Right cardiac atrium (tissue), 5 donors: ENCODE measurements at regions not wholly inside any gene's neighbourhood (a gene's known extent, or its start where the extent isn't known, plus 50 kb on each side); places are given as distances from the start of the nearest gene placed in this dataset.

Experiments used
- ATAC-seq, 2 donors: fragments of 200-7000 bp; cut with Tn5 transposase; one replicate each; pipeline versions ENCODE4 v1.8.0 to v1.9.1; 2020; ENCODE audit warnings: moderate library complexity in 2 of 2, mild to moderate bottlenecking in 1 of 2
- DNase-seq, 3 donors: peaks; one replicate each; pipeline ENCODE4 v3.0.0-alpha.2; 2020
- H3K27ac ChIP-seq: one replicate; pipeline ENCODE4 v1.5.1; 2013; ENCODE audit warnings: mild to moderate bottlenecking, low read length, control low read depth, moderate library complexity
- H3K27me3 ChIP-seq: one replicate; pipeline ENCODE4 v1.6.1; 2013; ENCODE audit not compliant: control insufficient read depth, insufficient read depth
- H3K4me1 ChIP-seq: one replicate; pipeline ENCODE4 v1.6.1; 2013; ENCODE audit warnings: low read length; ENCODE audit not compliant: control insufficient read depth, insufficient read depth
- H3K4me3 ChIP-seq: one replicate; pipeline ENCODE4 v1.5.1; 2013; ENCODE audit warnings: low read length, control low read depth
- H3K9me3 ChIP-seq: one replicate; pipeline ENCODE4 v1.6.1; 2013; ENCODE audit warnings: low read length; ENCODE audit not compliant: control insufficient read depth
- WGBS: extraction: QIAGEN DNeasy Blood & Tissue Kit; methylation state at CpG from one replicate; pipeline ENCODE4 v1.1.7; 2013; 5-methylcytosine and 5-hydroxymethylcytosine counted together
- intact Hi-C, 4 donors: fragments of 100-400 bp; cut with DNase I; formaldehyde crosslinking; loops; one replicate each; pipeline versions ENCODE4 v1.11.0 to v1.14.0; 2022 to 2023
- donor health status: healthy with polysubstance abuse.
- donor health status: DM: no; HTN: yes; CAD: no.
- donor health status: DM: no; HTN: no; CAD: no.
- donor health status: DM: no; HTN: yes; CAD: no; lungs with severe emphysema.
- donor health status: DM: yes; HTN: yes; CAD: no.

GRCh38 chr7:136530831-136531230, 337.6 kb upstream of the CHRM2 start:
- no peak for ATAC-seq
- H3K27ac ChIP-seq, result no peak overlapping the region

GRCh38 chr7:136528329-136528728, 340.1 kb upstream of the CHRM2 start:
- H3K4me3 ChIP-seq, result no peak overlapping the region
- ATAC-seq (no peak), DNase-seq (no peak)
- H3K4me1 ChIP-seq, result no peaks in the 10 kb centered on the region
- intact Hi-C loops, result no loop called here
- 57% methylated on average over 2 of the region's 2 CpGs for WGBS
- no peaks in the 10 kb centered on the region for H3K9me3 ChIP-seq
- no peaks in the 10 kb centered on the region for H3K27me3 ChIP-seq
- H3K27ac ChIP-seq, result no peak overlapping the region

More at GRCh38 chr7:136530831-136531230, 337.6 kb upstream of the CHRM2 start:
- H3K9me3 ChIP-seq, result no peaks in the 10 kb centered on the region
- no peak for DNase-seq
- intact Hi-C loops, result no loop called here
- no peaks in the 10 kb centered on the region for H3K4me1 ChIP-seq
- H3K27me3 ChIP-seq, result no peaks in the 10 kb centered on the region
- no peak overlapping the region for H3K4me3 ChIP-seq

- H3K4me3 ChIP-seq, result no peak overlapping the region
- ATAC-seq (no peak), DNase-seq (no peak)
- 90% methylated on average over 1 of the region's 1 CpG for whole genome bisulfite sequencing
- H3K9me3 ChIP-seq, result no peaks in the 10 kb centered on the region
- H3K27me3 ChIP-seq, result no peaks in the 10 kb centered on the region
- intact Hi-C loops, result no loop called here
- no peaks in the 10 kb centered on the region for H3K4me1 ChIP-seq
- no peak overlapping the region for H3K27ac ChIP-seq
These were observed 340.9 kb upstream of the CHRM2 start for GRCh38 chr7:136527554-136527953.

- H3K27me3 ChIP-seq, result no peaks in the 10 kb centered on the region
- no peak overlapping the region for H3K4me3 ChIP-seq
- intact Hi-C loops, result no loop called here
- no peaks in the 10 kb centered on the region for H3K9me3 ChIP-seq
- no peaks in the 10 kb centered on the region for H3K4me1 ChIP-seq
- H3K27ac ChIP-seq, result no peak overlapping the region
- 77% methylated on average over 7 of the region's 7 CpGs for WGBS
- ATAC-seq (no peak), DNase-seq (no peak)
These were observed 341.9 kb upstream of the CHRM2 start for GRCh38 chr7:136526408-136527105.

- no peaks in the 10 kb centered on the region for H3K4me1 ChIP-seq
- H3K27ac ChIP-seq, result no peak overlapping the region
- no peaks in the 10 kb centered on the region for H3K27me3 ChIP-seq
- 54% methylated on average over 3 of the region's 3 CpGs for WGBS
- ATAC-seq (no peak), DNase-seq (no peak)
- intact Hi-C loops, result no loop called here
- H3K4me3 ChIP-seq, result no peak overlapping the region
- no peaks in the 10 kb centered on the region for H3K9me3 ChIP-seq
These were observed 344.9 kb upstream of the CHRM2 start for GRCh38 chr7:136523571-136523970.

- H3K27me3 ChIP-seq, result no peaks in the 10 kb centered on the region
- no peak overlapping the region for H3K4me3 ChIP-seq
- no peak overlapping the region for H3K27ac ChIP-seq
- 60% methylated on average over 1 of the region's 1 CpG for WGBS
- no peaks in the 10 kb centered on the region for H3K4me1 ChIP-seq
- no peak for DNase-seq
- no peak for ATAC-seq
- intact Hi-C loops, result no loop called here
- H3K9me3 ChIP-seq, result no peaks in the 10 kb centered on the region
These were observed 350.5 kb upstream of the CHRM2 start for GRCh38 chr7:136517971-136518370.

- no peaks in the 10 kb centered on the region for H3K4me1 ChIP-seq
- 82% methylated on average over 2 of the region's 2 CpGs for WGBS
- ATAC-seq (no peak), DNase-seq (no peak)
- no peak overlapping the region for H3K4me3 ChIP-seq
- no peak overlapping the region for H3K27ac ChIP-seq
- no peaks in the 10 kb centered on the region for H3K27me3 ChIP-seq
- intact Hi-C loops, result no loop called here
- H3K9me3 ChIP-seq, result no peaks in the 10 kb centered on the region
These were observed 353.7 kb upstream of the CHRM2 start for GRCh38 chr7:136514776-136515175.

- Histone ChIP-seq H3K4me1 (peaks cover 3% of the 10 kb centered on the region), H3K9me3 (no peaks in the 10 kb centered on the region), H3K27ac (no peak overlapping the region), H3K4me3 (no peak overlapping the region), H3K27me3 (no peaks in the 10 kb centered on the region)
- DNase-seq (no peak), ATAC-seq (no peak)
- WGBS, result 80% methylated on average over 2 of the region's 2 CpGs
- intact Hi-C loops, result no loop called here
These were observed 354.7 kb upstream of the CHRM2 start for GRCh38 chr7:136513744-136514143.

- ATAC-seq, result no peak
- H3K4me3 ChIP-seq, result no peak overlapping the region
- 51% methylated on average over 3 of the region's 3 CpGs for WGBS
- no peak for DNase-seq
- no peaks in the 10 kb centered on the region for H3K9me3 ChIP-seq
- peaks cover 3% of the 10 kb centered on the region for H3K4me1 ChIP-seq
- no peaks in the 10 kb centered on the region for H3K27me3 ChIP-seq
- no peak overlapping the region for H3K27ac ChIP-seq
- intact Hi-C loops, result no loop called here
These were observed 359.0 kb upstream of the CHRM2 start for GRCh38 chr7:136509466-136509865.

- Histone ChIP-seq H3K9me3 (no peaks in the 10 kb centered on the region), H3K27me3 (no peaks in the 10 kb centered on the region), H3K4me3 (no peak overlapping the region), H3K27ac (no peak overlapping the region), H3K4me1 (no peaks in the 10 kb centered on the region)
- 58% methylated on average over 1 of the region's 1 CpG for WGBS
- no peak for ATAC-seq
- no peak for DNase-seq
- intact Hi-C loops, result no loop called here
These were observed 366.3 kb upstream of the CHRM2 start for GRCh38 chr7:136502162-136502561.

GRCh38 chr7:136501151-136501550, 367.3 kb upstream of the CHRM2 start:
- Histone ChIP-seq H3K9me3 (no peaks in the 10 kb centered on the region), H3K4me3 (no peak overlapping the region), H3K27me3 (no peaks in the 10 kb centered on the region), H3K4me1 (no peaks in the 10 kb centered on the region), H3K27ac (no peak overlapping the region)
- DNase-seq (no peak), ATAC-seq (no peak)
- 77% methylated on average over 3 of the region's 3 CpGs for WGBS
- intact Hi-C loops, result no loop called here

- no peaks in the 10 kb centered on the region for H3K9me3 ChIP-seq
- H3K4me3 ChIP-seq, result no peak overlapping the region
- H3K27ac ChIP-seq, result no peak overlapping the region
- intact Hi-C loops, result no loop called here
- H3K4me1 ChIP-seq, result no peaks in the 10 kb centered on the region
- ATAC-seq (no peak), DNase-seq (no peak)
- no peaks in the 10 kb centered on the region for H3K27me3 ChIP-seq
- WGBS, result 56% methylated on average over 2 of the region's 2 CpGs
These were observed 371.9 kb upstream of the CHRM2 start for GRCh38 chr7:136496551-136496950.
